ENCODE measurements at regions not wholly inside any gene's neighbourhood (a gene's known extent, or its start where the extent isn't known, plus 50 kb on each side); places are given as distances from the start of the nearest gene placed in this dataset.

GRCh38 chr16:79543219-79543618 is 57.3 kb downstream of the MAF start:
- no peaks in the 10 kb centered on the region for H3K27me3 ChIP-seq (replicated peaks; ENCODE audit: control insufficient read depth, insufficient read depth, low read length, poor library complexity, severe bottlenecking)
- H3K4me3 ChIP-seq (ENCODE audit: insufficient read depth, low read depth, low read length, poor library complexity, severe bottlenecking): no peak overlapping the region
- H3K27ac ChIP-seq (ENCODE audit: insufficient read depth, low read length, poor library complexity, severe bottlenecking): no peak overlapping the region
- no peaks in the 10 kb centered on the region for H3K36me3 ChIP-seq (ENCODE audit: control insufficient read depth, insufficient read depth, low read length)
- no peak for DNase-seq
- no peaks in the 10 kb centered on the region for H3K9me3 ChIP-seq (ENCODE audit: control insufficient read depth, low read length)
- no peaks in the 10 kb centered on the region for H3K4me1 ChIP-seq (ENCODE audit: control insufficient read depth, insufficient read depth, low read length, poor library complexity, severe bottlenecking)

GRCh38 chr16:79542237-79542774 is 58.2 kb downstream of the MAF start:
- Histone ChIP-seq H3K4me3 (ENCODE audit: insufficient read depth, low read depth, low read length, poor library complexity, severe bottlenecking) (no peak overlapping the region), H3K36me3 (ENCODE audit: control insufficient read depth, insufficient read depth, low read length) (no peaks in the 10 kb centered on the region), H3K27me3 (replicated peaks; ENCODE audit: control insufficient read depth, insufficient read depth, low read length, poor library complexity, severe bottlenecking) (no peaks in the 10 kb centered on the region), H3K27ac (ENCODE audit: insufficient read depth, low read length, poor library complexity, severe bottlenecking) (no peak overlapping the region), H3K9me3 (ENCODE audit: control insufficient read depth, low read length) (no peaks in the 10 kb centered on the region), H3K4me1 (ENCODE audit: control insufficient read depth, insufficient read depth, low read length, poor library complexity, severe bottlenecking) (no peaks in the 10 kb centered on the region)
- DNase-seq: no peak

- no peaks in the 10 kb centered on the region for H3K9me3 ChIP-seq (ENCODE audit: control insufficient read depth, low read length)
- H3K36me3 ChIP-seq (ENCODE audit: control insufficient read depth, insufficient read depth, low read length): no peaks in the 10 kb centered on the region
- DNase-seq: no peak
- no peak overlapping the region for H3K27ac ChIP-seq (ENCODE audit: insufficient read depth, low read length, poor library complexity, severe bottlenecking)
- H3K4me1 ChIP-seq (ENCODE audit: control insufficient read depth, insufficient read depth, low read length, poor library complexity, severe bottlenecking): no peaks in the 10 kb centered on the region
- no peaks in the 10 kb centered on the region for H3K27me3 ChIP-seq (replicated peaks; ENCODE audit: control insufficient read depth, insufficient read depth, low read length, poor library complexity, severe bottlenecking)
- no peak overlapping the region for H3K4me3 ChIP-seq (ENCODE audit: insufficient read depth, low read depth, low read length, poor library complexity, severe bottlenecking)
Observed at GRCh38 chr16:79540825-79541595, 59.5 kb downstream of the MAF start.

- Histone ChIP-seq H3K4me1 (ENCODE audit: control insufficient read depth, insufficient read depth, low read length, poor library complexity, severe bottlenecking) (no peaks in the 10 kb centered on the region), H3K4me3 (ENCODE audit: insufficient read depth, low read depth, low read length, poor library complexity, severe bottlenecking) (no peak overlapping the region), H3K9me3 (ENCODE audit: control insufficient read depth, low read length) (no peaks in the 10 kb centered on the region), H3K27me3 (replicated peaks; ENCODE audit: control insufficient read depth, insufficient read depth, low read length, poor library complexity, severe bottlenecking) (no peaks in the 10 kb centered on the region), H3K36me3 (ENCODE audit: control insufficient read depth, insufficient read depth, low read length) (no peaks in the 10 kb centered on the region), H3K27ac (ENCODE audit: insufficient read depth, low read length, poor library complexity, severe bottlenecking) (no peak overlapping the region)
- no peak for DNase-seq
Observed at GRCh38 chr16:79537584-79537983, 63.0 kb downstream of the MAF start.

GRCh38 chr16:79536958-79537357 is 63.6 kb downstream of the MAF start:
- no peaks in the 10 kb centered on the region for H3K36me3 ChIP-seq (ENCODE audit: control insufficient read depth, insufficient read depth, low read length)
- DNase-seq: no peak
- no peak overlapping the region for H3K27ac ChIP-seq (ENCODE audit: insufficient read depth, low read length, poor library complexity, severe bottlenecking)
- no peak overlapping the region for H3K4me3 ChIP-seq (ENCODE audit: insufficient read depth, low read depth, low read length, poor library complexity, severe bottlenecking)
- no peaks in the 10 kb centered on the region for H3K4me1 ChIP-seq (ENCODE audit: control insufficient read depth, insufficient read depth, low read length, poor library complexity, severe bottlenecking)
- H3K9me3 ChIP-seq (ENCODE audit: control insufficient read depth, low read length): no peaks in the 10 kb centered on the region
- H3K27me3 ChIP-seq (replicated peaks; ENCODE audit: control insufficient read depth, insufficient read depth, low read length, poor library complexity, severe bottlenecking): no peaks in the 10 kb centered on the region

DNA sequence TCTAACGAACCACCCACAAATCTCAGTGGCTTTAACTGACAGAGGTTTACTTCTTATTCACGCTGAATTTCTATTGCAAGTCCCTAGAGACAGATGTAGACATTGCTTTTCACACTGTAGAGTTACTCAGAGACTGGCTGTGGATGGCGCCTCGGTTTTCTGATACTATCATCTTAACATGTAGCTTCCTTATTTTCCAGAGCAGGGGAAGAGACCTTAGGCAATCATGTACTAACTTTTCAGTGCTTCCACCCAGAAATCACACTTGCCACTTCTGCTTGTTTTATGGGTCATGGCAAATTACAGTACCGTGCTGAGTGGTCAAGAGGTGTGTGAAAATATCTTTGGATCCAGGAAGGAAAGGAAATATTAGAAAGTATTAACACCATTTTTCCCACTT is 65.4 kb downstream of the MAF start:
- DNase-seq: no peak
- H3K4me3 ChIP-seq (ENCODE audit: insufficient read depth, low read depth, low read length, poor library complexity, severe bottlenecking): no peak overlapping the region
- H3K27ac ChIP-seq (ENCODE audit: insufficient read depth, low read length, poor library complexity, severe bottlenecking): no peak overlapping the region
- H3K27me3 ChIP-seq (replicated peaks; ENCODE audit: control insufficient read depth, insufficient read depth, low read length, poor library complexity, severe bottlenecking): no peaks in the 10 kb centered on the region
- H3K36me3 ChIP-seq (ENCODE audit: control insufficient read depth, insufficient read depth, low read length): no peaks in the 10 kb centered on the region
- no peaks in the 10 kb centered on the region for H3K9me3 ChIP-seq (ENCODE audit: control insufficient read depth, low read length)
- H3K4me1 ChIP-seq (ENCODE audit: control insufficient read depth, insufficient read depth, low read length, poor library complexity, severe bottlenecking): no peaks in the 10 kb centered on the region

DNA sequence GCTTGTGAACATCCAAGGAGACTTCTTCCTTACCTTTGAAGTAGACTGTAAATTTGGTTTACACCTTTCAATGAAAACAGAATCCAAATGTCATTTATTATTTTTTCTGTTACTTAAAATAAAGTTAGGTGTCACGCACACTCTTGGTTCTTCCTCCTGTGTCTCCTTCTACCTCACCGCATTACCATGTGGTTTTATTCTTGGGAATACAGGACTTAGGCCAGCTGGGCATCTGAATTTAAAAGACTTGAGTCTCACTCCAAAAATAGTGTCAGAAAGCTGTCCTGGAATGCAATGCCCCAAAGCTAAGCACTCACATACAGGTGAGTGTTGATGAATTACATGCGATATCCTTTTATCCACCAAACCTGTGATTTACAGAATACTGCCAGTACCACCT is 66.4 kb downstream of the MAF start:
- no peak overlapping the region for H3K4me3 ChIP-seq (ENCODE audit: insufficient read depth, low read depth, low read length, poor library complexity, severe bottlenecking)
- H3K36me3 ChIP-seq (ENCODE audit: control insufficient read depth, insufficient read depth, low read length): no peaks in the 10 kb centered on the region
- no peaks in the 10 kb centered on the region for H3K9me3 ChIP-seq (ENCODE audit: control insufficient read depth, low read length)
- H3K4me1 ChIP-seq (ENCODE audit: control insufficient read depth, insufficient read depth, low read length, poor library complexity, severe bottlenecking): no peaks in the 10 kb centered on the region
- no peak overlapping the region for H3K27ac ChIP-seq (ENCODE audit: insufficient read depth, low read length, poor library complexity, severe bottlenecking)
- no peaks in the 10 kb centered on the region for H3K27me3 ChIP-seq (replicated peaks; ENCODE audit: control insufficient read depth, insufficient read depth, low read length, poor library complexity, severe bottlenecking)
- no peak for DNase-seq

DNA sequence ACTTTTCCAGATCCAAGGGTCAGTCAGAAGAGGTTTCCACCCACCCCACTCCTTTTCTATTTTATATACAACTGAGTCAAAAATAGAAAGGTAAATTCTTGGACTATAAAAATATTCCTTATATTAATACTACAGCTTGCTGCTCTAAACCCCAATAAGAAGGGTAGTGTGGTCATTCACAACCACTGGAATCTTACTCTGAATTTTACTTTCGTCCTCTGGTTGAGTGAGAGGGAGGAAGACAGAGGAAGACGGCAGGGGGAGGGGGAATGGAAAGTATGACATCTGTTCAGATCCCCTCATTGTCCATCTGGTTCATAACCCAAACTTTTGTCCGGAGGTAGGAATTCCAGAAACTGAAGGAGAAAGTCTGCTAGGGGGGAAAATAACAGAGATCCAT is 67.2 kb downstream of the MAF start:
- DNase-seq: no peak
- H3K36me3 ChIP-seq (ENCODE audit: control insufficient read depth, insufficient read depth, low read length): no peaks in the 10 kb centered on the region
- H3K27ac ChIP-seq (ENCODE audit: insufficient read depth, low read length, poor library complexity, severe bottlenecking): no peak overlapping the region
- H3K27me3 ChIP-seq (replicated peaks; ENCODE audit: control insufficient read depth, insufficient read depth, low read length, poor library complexity, severe bottlenecking): no peaks in the 10 kb centered on the region
- H3K9me3 ChIP-seq (ENCODE audit: control insufficient read depth, low read length): no peaks in the 10 kb centered on the region
- H3K4me1 ChIP-seq (ENCODE audit: control insufficient read depth, insufficient read depth, low read length, poor library complexity, severe bottlenecking): no peaks in the 10 kb centered on the region
- no peak overlapping the region for H3K4me3 ChIP-seq (ENCODE audit: insufficient read depth, low read depth, low read length, poor library complexity, severe bottlenecking)

GRCh38 chr16:79532785-79533184 is 67.8 kb downstream of the MAF start:
- no peak for DNase-seq
- Histone ChIP-seq H3K27me3 (replicated peaks; ENCODE audit: control insufficient read depth, insufficient read depth, low read length, poor library complexity, severe bottlenecking) (no peaks in the 10 kb centered on the region), H3K9me3 (ENCODE audit: control insufficient read depth, low read length) (no peaks in the 10 kb centered on the region), H3K27ac (ENCODE audit: insufficient read depth, low read length, poor library complexity, severe bottlenecking) (no peak overlapping the region), H3K36me3 (ENCODE audit: control insufficient read depth, insufficient read depth, low read length) (no peaks in the 10 kb centered on the region), H3K4me1 (ENCODE audit: control insufficient read depth, insufficient read depth, low read length, poor library complexity, severe bottlenecking) (no peaks in the 10 kb centered on the region), H3K4me3 (ENCODE audit: insufficient read depth, low read depth, low read length, poor library complexity, severe bottlenecking) (no peak overlapping the region)

- Histone ChIP-seq H3K27me3 (replicated peaks; ENCODE audit: control insufficient read depth, insufficient read depth, low read length, poor library complexity, severe bottlenecking) (no peaks in the 10 kb centered on the region), H3K27ac (ENCODE audit: insufficient read depth, low read length, poor library complexity, severe bottlenecking) (no peak overlapping the region), H3K4me3 (ENCODE audit: insufficient read depth, low read depth, low read length, poor library complexity, severe bottlenecking) (no peak overlapping the region), H3K36me3 (ENCODE audit: control insufficient read depth, insufficient read depth, low read length) (no peaks in the 10 kb centered on the region), H3K9me3 (ENCODE audit: control insufficient read depth, low read length) (no peaks in the 10 kb centered on the region), H3K4me1 (ENCODE audit: control insufficient read depth, insufficient read depth, low read length, poor library complexity, severe bottlenecking) (no peaks in the 10 kb centered on the region)
- no peak for DNase-seq
Observed at GRCh38 chr16:79532273-79532672, 68.3 kb downstream of the MAF start.
